NT2/D1 (cell line): ENCODE measurements at regions not wholly inside any gene's neighbourhood (a gene's known extent, or its start where the extent isn't known, plus 50 kb on each side); places are given as distances from the start of the nearest gene placed in this dataset.
"Not testable (repeated sequence)": the region's sequence is repeated elsewhere in the genome, so short reads cannot be mapped to it uniquely, and the experiment has no call there.

Experiments
- DNase-seq: peaks from one replicate; pipeline ENCODE4 v3.0.0-alpha.2; 2011; ENCODE audit warnings: low read depth, low spot score
- H3K27me3 ChIP-seq: 2 replicates; pipeline ENCODE4 v1.6.0; 2011; ENCODE audit warnings: mild to moderate bottlenecking; ENCODE audit not compliant: insufficient read length, insufficient read depth
- H3K36me3 ChIP-seq: 2 replicates; pipeline ENCODE4 v1.6.1; 2011; ENCODE audit warnings: mild to moderate bottlenecking, low read length, mixed read lengths; ENCODE audit not compliant: insufficient read depth, insufficient read length
- H3K4me1 ChIP-seq: 2 replicates; pipeline ENCODE4 v1.5.1; 2011; ENCODE audit not compliant: insufficient read depth, insufficient read length
- H3K4me3 ChIP-seq: 2 replicates; pipeline ENCODE4 v1.5.1; 2011; ENCODE audit warnings: low read depth; ENCODE audit not compliant: insufficient read length
- H3K9ac ChIP-seq: 2 replicates; pipeline ENCODE4 v1.6.0; 2011; ENCODE audit warnings: low read depth; ENCODE audit not compliant: insufficient read length
- H3K9me3 ChIP-seq: 2 replicates; pipeline ENCODE4 v1.5.1; 2011; ENCODE audit warnings: mild to moderate bottlenecking, low read length; ENCODE audit not compliant: insufficient read depth

- peak; percentile 8 for DNase-seq
- not testable (repeated sequence) for H3K27me3 ChIP-seq, H3K36me3 ChIP-seq, H3K9ac ChIP-seq, H3K9me3 ChIP-seq, H3K4me1 ChIP-seq
- peak overlapping the region; percentile 11 for H3K4me3 ChIP-seq
These were observed 327.4 kb upstream of the PLGLB1 start for GRCh38 chr2:87349006-87349405.

GRCh38 chr2:87352178-87352934 lies 330.7 kb upstream of the PLGLB1 start:
- peak; percentile 8 for DNase-seq
- not testable (repeated sequence) for H3K36me3 ChIP-seq, H3K4me3 ChIP-seq, H3K4me1 ChIP-seq, H3K27me3 ChIP-seq, H3K9ac ChIP-seq, H3K9me3 ChIP-seq

- not testable (repeated sequence) for H3K9ac ChIP-seq, H3K27me3 ChIP-seq, H3K4me3 ChIP-seq, H3K9me3 ChIP-seq, DNase-seq, H3K36me3 ChIP-seq, H3K4me1 ChIP-seq
These were observed 331.8 kb upstream of the PLGLB1 start for GRCh38 chr2:87353408-87353807.

- not testable (repeated sequence) for DNase-seq, H3K27me3 ChIP-seq, H3K4me3 ChIP-seq, H3K4me1 ChIP-seq, H3K9ac ChIP-seq, H3K36me3 ChIP-seq, H3K9me3 ChIP-seq
These were observed 332.5 kb upstream of the PLGLB1 start for GRCh38 chr2:87354102-87354501.

- H3K27me3 ChIP-seq, DNase-seq, H3K9me3 ChIP-seq, H3K4me1 ChIP-seq, H3K9ac ChIP-seq, H3K36me3 ChIP-seq, H3K4me3 ChIP-seq: not testable (repeated sequence)
These were observed 338.6 kb upstream of the PLGLB1 start for GRCh38 chr2:87360250-87360649.

GRCh38 chr2:87360927-87361326 lies 339.3 kb upstream of the PLGLB1 start:
- not testable (repeated sequence) for DNase-seq, H3K9ac ChIP-seq, H3K36me3 ChIP-seq, H3K9me3 ChIP-seq, H3K4me3 ChIP-seq, H3K4me1 ChIP-seq, H3K27me3 ChIP-seq

- not testable (repeated sequence) for H3K4me1 ChIP-seq, H3K36me3 ChIP-seq, DNase-seq, H3K27me3 ChIP-seq, H3K4me3 ChIP-seq, H3K9ac ChIP-seq, H3K9me3 ChIP-seq
These were observed 340.2 kb upstream of the PLGLB1 start for GRCh38 chr2:87361805-87362204.

- not testable (repeated sequence) for DNase-seq, H3K36me3 ChIP-seq, H3K4me3 ChIP-seq, H3K4me1 ChIP-seq, H3K9ac ChIP-seq, H3K9me3 ChIP-seq, H3K27me3 ChIP-seq
These were observed 342.7 kb upstream of the PLGLB1 start for GRCh38 chr2:87364379-87364778.

- H3K36me3 ChIP-seq, H3K27me3 ChIP-seq, H3K4me1 ChIP-seq, H3K9ac ChIP-seq, H3K4me3 ChIP-seq, H3K9me3 ChIP-seq, DNase-seq: not testable (repeated sequence)
These were observed 343.4 kb upstream of the PLGLB1 start for GRCh38 chr2:87365038-87365437.

- not testable (repeated sequence) for H3K4me1 ChIP-seq, H3K9me3 ChIP-seq, DNase-seq, H3K27me3 ChIP-seq, H3K36me3 ChIP-seq, H3K9ac ChIP-seq, H3K4me3 ChIP-seq
These were observed 361.8 kb upstream of the PLGLB2 start for GRCh38 chr2:87386063-87386560.

GRCh38 chr2:87395784-87396183 lies 352.1 kb upstream of the PLGLB2 start:
- not testable (repeated sequence) for H3K4me1 ChIP-seq, H3K36me3 ChIP-seq, DNase-seq, H3K4me3 ChIP-seq, H3K9me3 ChIP-seq, H3K27me3 ChIP-seq, H3K9ac ChIP-seq

- not testable (repeated sequence) for H3K9ac ChIP-seq, DNase-seq, H3K4me3 ChIP-seq, H3K4me1 ChIP-seq, H3K27me3 ChIP-seq, H3K36me3 ChIP-seq, H3K9me3 ChIP-seq
These were observed 351.2 kb upstream of the PLGLB2 start for GRCh38 chr2:87396551-87397265.
